Liver (tissue), 8 donors: ENCODE measurements at regions not wholly inside any gene's neighbourhood (a gene's known extent, or its start where the extent isn't known, plus 50 kb on each side); places are given as distances from the start of the nearest gene placed in this dataset.

ENCODE experiments used
- DNase-seq: peaks from one replicate; pipeline ENCODE4 v3.0.0-alpha.2; 2017; ENCODE audit warnings: low spot score
- H3K27ac ChIP-seq, 2 donors: one replicate each; pipeline ENCODE4 v1.7.0; 2013; ENCODE audit warnings: inconsistent platforms in 2 of 2, low read length in 2 of 2, control low read depth in 1 of 2, low read depth in 1 of 2, mild to moderate bottlenecking in 1 of 2
- H3K27me3 ChIP-seq, 4 donors: one replicate each; pipeline versions ENCODE4 v1.6.1 to v1.7.0; 2013; ENCODE audit warnings: low read length in 3 of 4, inconsistent platforms in 1 of 4, mild to moderate bottlenecking in 1 of 4, moderate library complexity in 1 of 4; ENCODE audit not compliant: control insufficient read depth in 4 of 4, insufficient read depth in 4 of 4
- H3K36me3 ChIP-seq, 4 donors: one replicate each; pipeline versions ENCODE4 v1.6.1 to v1.7.0; 2013; ENCODE audit warnings: low read length in 3 of 4, mild to moderate bottlenecking in 3 of 4, low read depth in 1 of 4, moderate library complexity in 1 of 4; ENCODE audit not compliant: control insufficient read depth in 4 of 4, insufficient read depth in 3 of 4
- H3K4me1 ChIP-seq, 4 donors: one replicate each; pipeline versions ENCODE4 v1.6.1 to v1.7.0; 2013; ENCODE audit warnings: low read length in 3 of 4, mild to moderate bottlenecking in 3 of 4, moderate library complexity in 1 of 4; ENCODE audit not compliant: control insufficient read depth in 4 of 4, insufficient read depth in 4 of 4
- H3K4me3 ChIP-seq, 3 donors: one replicate each; pipeline versions ENCODE4 v1.6.1 to v1.7.0; 2013; ENCODE audit warnings: low read length in 3 of 3, control low read depth in 1 of 3, low read depth in 1 of 3, mild to moderate bottlenecking in 1 of 3
- H3K9ac ChIP-seq, 2 donors: one replicate each; pipeline ENCODE4 v1.7.0; 2013; ENCODE audit warnings: low read length in 2 of 2, mild to moderate bottlenecking in 2 of 2, moderate library complexity in 2 of 2, control low read depth in 1 of 2, low read depth in 1 of 2
- H3K9me3 ChIP-seq, 4 donors: one replicate each; pipeline versions ENCODE4 v1.6.1 to v1.7.0; 2013; ENCODE audit warnings: low read length in 3 of 4; ENCODE audit not compliant: control insufficient read depth in 4 of 4
- ATF3 ChIP-seq: IDR thresholded peaks from 2 replicates; pipeline ENCODE4 v1.6.1; 2016; ENCODE audit warnings: antibody characterized with exemption
- CTCF ChIP-seq: fragments of 150-350 bp; IDR thresholded peaks from 2 replicates; pipeline ENCODE4 v1.5.1; 2017; ENCODE audit warnings: improper control_type of control experiment, low read depth, low read length; ENCODE audit not compliant: missing input control
- FOXA2 ChIP-seq: IDR thresholded peaks from 2 replicates; pipeline ENCODE4 v1.6.1; 2016; ENCODE audit warnings: antibody characterized with exemption
- GABPA ChIP-seq, 2 donors: IDR thresholded peaks in 1 of 2; conservative IDR thresholded peaks in 1 of 2; 2 replicates each; pipeline ENCODE4 v1.6.1; 2016; ENCODE audit warnings: antibody characterized with exemption in 2 of 2, mild to moderate bottlenecking in 1 of 2, moderate library complexity in 1 of 2
- HNF4A ChIP-seq, 2 donors: conservative IDR thresholded peaks; 2 replicates each; pipeline ENCODE4 v1.6.1; 2016; ENCODE audit warnings: antibody characterized with exemption in 2 of 2, mild to moderate bottlenecking in 2 of 2
- HNF4G ChIP-seq: IDR thresholded peaks from 2 replicates; pipeline ENCODE4 v1.6.1; 2016; ENCODE audit warnings: antibody characterized with exemption
- JUND ChIP-seq, 2 donors: IDR thresholded peaks; 2 replicates each; pipeline ENCODE4 v1.6.1; 2016; ENCODE audit warnings: antibody characterized with exemption in 2 of 2
- RAD21 ChIP-seq, 2 donors: IDR thresholded peaks; 2 replicates each; pipeline ENCODE4 v1.6.1; 2016; ENCODE audit warnings: antibody characterized with exemption in 2 of 2, mild to moderate bottlenecking in 2 of 2
- SP1 ChIP-seq: IDR thresholded peaks from 2 replicates; pipeline ENCODE4 v1.6.1; 2018; ENCODE audit warnings: antibody characterized with exemption, mild to moderate bottlenecking
- YY1 ChIP-seq: IDR thresholded peaks from 2 replicates; pipeline ENCODE4 v1.6.1; 2016; ENCODE audit warnings: antibody characterized with exemption, mild to moderate bottlenecking
- ZBTB33 ChIP-seq: IDR thresholded peaks from 2 replicates; pipeline ENCODE4 v1.6.1; 2016; ENCODE audit warnings: antibody characterized with exemption
- WGBS: extraction: QIAGEN DNeasy Blood & Tissue Kit; methylation state at CpG from one replicate; pipeline ENCODE4 v1.1.7; 2013; 5-methylcytosine and 5-hydroxymethylcytosine counted together
- TF ChIP-seq, protein P1 (sequence below): IDR thresholded peaks from 2 replicates; pipeline ENCODE4 v1.6.1; 2016; ENCODE audit warnings: antibody characterized with exemption, mild to moderate bottlenecking
- donor health status: healthy.
- donor health status: healthy.
- donor health status: healthy.
- donor health status: healthy.
- donor health status: healthy.

DNA sequence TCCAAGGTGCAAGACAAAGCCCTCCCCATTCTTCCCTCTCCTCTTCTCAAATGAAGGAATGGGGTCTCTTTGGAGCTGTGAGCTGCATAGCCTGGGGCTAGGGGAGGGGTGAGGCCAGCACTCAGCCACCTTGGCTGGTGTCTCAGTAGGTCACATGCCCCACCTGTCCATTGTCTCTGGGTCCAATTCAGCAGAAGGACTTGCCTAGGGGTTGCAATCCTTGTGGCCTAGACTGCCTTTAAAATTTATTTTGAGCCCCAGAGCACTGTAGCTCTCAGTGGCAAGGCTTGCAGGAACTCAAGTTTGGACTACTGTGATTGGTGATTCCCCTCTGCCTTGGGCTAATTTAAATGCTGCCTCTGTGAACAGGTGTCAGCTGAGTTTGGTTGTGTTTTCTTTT is 336.7 kb downstream of the DDX10 start:
- TF ChIP-seq HNF4A (conservative IDR thresholded peaks at IDR 0.05) (no peak), CTCF (no peak), GABPA (IDR thresholded peaks at IDR 0.05 in 1 of 2, conservative IDR thresholded peaks at IDR 0.05 in 1 of 2) (no peak)
- TF ChIP-seq, protein P1, sequence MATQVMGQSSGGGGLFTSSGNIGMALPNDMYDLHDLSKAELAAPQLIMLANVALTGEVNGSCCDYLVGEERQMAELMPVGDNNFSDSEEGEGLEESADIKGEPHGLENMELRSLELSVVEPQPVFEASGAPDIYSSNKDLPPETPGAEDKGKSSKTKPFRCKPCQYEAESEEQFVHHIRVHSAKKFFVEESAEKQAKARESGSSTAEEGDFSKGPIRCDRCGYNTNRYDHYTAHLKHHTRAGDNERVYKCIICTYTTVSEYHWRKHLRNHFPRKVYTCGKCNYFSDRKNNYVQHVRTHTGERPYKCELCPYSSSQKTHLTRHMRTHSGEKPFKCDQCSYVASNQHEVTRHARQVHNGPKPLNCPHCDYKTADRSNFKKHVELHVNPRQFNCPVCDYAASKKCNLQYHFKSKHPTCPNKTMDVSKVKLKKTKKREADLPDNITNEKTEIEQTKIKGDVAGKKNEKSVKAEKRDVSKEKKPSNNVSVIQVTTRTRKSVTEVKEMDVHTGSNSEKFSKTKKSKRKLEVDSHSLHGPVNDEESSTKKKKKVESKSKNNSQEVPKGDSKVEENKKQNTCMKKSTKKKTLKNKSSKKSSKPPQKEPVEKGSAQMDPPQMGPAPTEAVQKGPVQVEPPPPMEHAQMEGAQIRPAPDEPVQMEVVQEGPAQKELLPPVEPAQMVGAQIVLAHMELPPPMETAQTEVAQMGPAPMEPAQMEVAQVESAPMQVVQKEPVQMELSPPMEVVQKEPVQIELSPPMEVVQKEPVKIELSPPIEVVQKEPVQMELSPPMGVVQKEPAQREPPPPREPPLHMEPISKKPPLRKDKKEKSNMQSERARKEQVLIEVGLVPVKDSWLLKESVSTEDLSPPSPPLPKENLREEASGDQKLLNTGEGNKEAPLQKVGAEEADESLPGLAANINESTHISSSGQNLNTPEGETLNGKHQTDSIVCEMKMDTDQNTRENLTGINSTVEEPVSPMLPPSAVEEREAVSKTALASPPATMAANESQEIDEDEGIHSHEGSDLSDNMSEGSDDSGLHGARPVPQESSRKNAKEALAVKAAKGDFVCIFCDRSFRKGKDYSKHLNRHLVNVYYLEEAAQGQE = no peak
- Histone ChIP-seq H3K36me3 (no peaks in the 10 kb centered on the region), H3K27ac (no peak overlapping the region), H3K4me1 (no peaks in the 10 kb centered on the region), H3K9me3 (peaks cover 0 to 2% (median 0%) of the 10 kb centered on the region in 4 donors), H3K27me3 (no peaks in the 10 kb centered on the region), H3K4me3 (no peak overlapping the region), H3K9ac (no peak overlapping the region)
- DNase-seq = no peak

DNA sequence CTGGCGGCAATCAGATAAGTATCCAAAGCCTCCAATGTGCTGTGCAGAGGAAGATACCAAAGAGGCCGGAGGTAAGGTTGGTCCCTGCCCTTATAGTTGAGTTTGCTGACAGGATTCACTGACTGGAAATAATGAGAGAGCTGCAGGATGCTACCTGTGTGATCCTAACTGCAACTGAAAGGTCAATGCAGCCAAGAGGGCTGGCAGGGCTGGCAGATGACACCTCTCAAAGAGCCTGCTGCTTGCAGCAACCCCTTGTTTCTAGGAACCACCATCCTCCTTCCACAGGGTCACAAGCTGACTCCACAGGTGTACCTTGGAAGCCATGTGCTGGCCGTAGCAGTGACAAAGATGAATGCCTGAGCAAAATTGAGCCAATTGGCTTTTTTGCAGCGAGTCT is 348.1 kb downstream of the DDX10 start:
- no peak overlapping the region for H3K4me3 ChIP-seq
- WGBS = 58% methylated on average over 4 of the region's 4 CpGs
- no peak for TF ChIP-seq JUND (IDR thresholded peaks at IDR 0.05)
- no peak for TF ChIP-seq ATF3
- TF ChIP-seq YY1 = no peak
- no peak for TF ChIP-seq ZBTB33
- TF ChIP-seq SP1 = no peak
- TF ChIP-seq FOXA2 = no peak
- no peak for TF ChIP-seq HNF4G
- no peak for TF ChIP-seq HNF4A (conservative IDR thresholded peaks at IDR 0.05)
- no peak for TF ChIP-seq RAD21 (IDR thresholded peaks at IDR 0.05)
- no peak overlapping the region for H3K9ac ChIP-seq
- no peaks in the 10 kb centered on the region for H3K36me3 ChIP-seq
- no peak for DNase-seq
- H3K9me3 ChIP-seq = no peaks in the 10 kb centered on the region
- H3K27ac ChIP-seq = no peak overlapping the region
- no peaks in the 10 kb centered on the region for H3K4me1 ChIP-seq
- no peaks in the 10 kb centered on the region for H3K27me3 ChIP-seq
